Gastrocnemius medialis (tissue), 4 donors: ENCODE measurements at regions not wholly inside any gene's neighbourhood (a gene's known extent, or its start where the extent isn't known, plus 50 kb on each side); places are given as distances from the start of the nearest gene placed in this dataset.

Experiments
- ATAC-seq, 2 donors: fragments of 150-250 bp; one replicate each; pipeline ENCODE4 v1.9.1; 2016
- DNase-seq, 2 donors: peaks; one replicate each; pipeline ENCODE4 v3.0.0-alpha.2; 2019
- H3K27ac ChIP-seq, 4 donors: fragments of 200-600 bp; sonication (generic); 1 replicate in 1 of 4; 2 replicates in 3 of 4; pipeline ENCODE4 v1.5.1; 2016 to 2018; ENCODE audit warnings: mild to moderate bottlenecking in 2 of 4, moderate library complexity in 1 of 4
- H3K27me3 ChIP-seq, 3 donors: fragments of 200-600 bp; sonication (generic) in 2 of 3; 1 replicate in 1 of 3; 2 replicates in 2 of 3; pipeline versions ENCODE4 v1.5.1 to v1.6.0; 2016 to 2019; ENCODE audit warnings: mild to moderate bottlenecking in 1 of 3, moderate library complexity in 1 of 3
- H3K36me3 ChIP-seq, 2 donors: fragments of 200-600 bp; sonication (generic) in 1 of 2; one replicate each; pipeline ENCODE4 v1.5.1; 2017 to 2018
- H3K4me1 ChIP-seq, 2 donors: fragments of 200-600 bp; sonication (generic) in 1 of 2; one replicate each; pipeline ENCODE4 v1.5.1; 2016 to 2017; ENCODE audit warnings: mild to moderate bottlenecking in 2 of 2
- H3K4me3 ChIP-seq, 4 donors: fragments of 200-600 bp; sonication (generic) in 3 of 4; 1 replicate in 1 of 4; 2 replicates in 3 of 4; pipeline ENCODE4 v1.5.1; 2016 to 2019; ENCODE audit warnings: mild to moderate bottlenecking in 2 of 4
- H3K9me3 ChIP-seq, 3 donors: fragments of 200-600 bp; sonication (generic) in 2 of 3; 1 replicate in 1 of 3; 2 replicates in 2 of 3; pipeline ENCODE4 v1.5.1; 2016 to 2019
- CTCF ChIP-seq, 5 experiments: fragments of 450-650 bp in 3 of 5; fragments of 200-600 bp in 2 of 5; sonication (generic) in 2 of 5; IDR thresholded peaks in 4 of 5; conservative IDR thresholded peaks in 1 of 5; 1 replicate in 4 of 5; 2 replicates in 1 of 5; pipeline ENCODE4 v1.5.1; 2016 to 2019; ENCODE audit warnings: antibody characterized with exemption in 5 of 5, mild to moderate bottlenecking in 3 of 5, moderate library complexity in 3 of 5
- POLR2A ChIP-seq, 2 donors: fragments of 450-650 bp; IDR thresholded peaks; one replicate each; pipeline ENCODE4 v1.6.1; 2017; ENCODE audit warnings: antibody characterized with exemption in 2 of 2, mild to moderate bottlenecking in 2 of 2, moderate library complexity in 2 of 2
- in situ Hi-C, 4 donors: fragments of 200-750 bp; cut with MboI; loops; one replicate each; pipeline versions ENCODE4 v1.15.0 to v1.8.0; 2017; ENCODE audit warnings: low sequenced_read_pairs in 4 of 4
- intact Hi-C: fragments of 100-400 bp; cut with DNase I; formaldehyde crosslinking; loops from one replicate; pipeline ENCODE4 v1.15.1; 2023; ENCODE audit warnings: low total_unique reads

- DNase-seq (peak in 1 of 2 donors; percentile 39), ATAC-seq (peak in 1 of 2 donors; percentile 81)
- Histone ChIP-seq H3K36me3 (no peaks in the 10 kb centered on the region), H3K9me3 (no peaks in the 10 kb centered on the region), H3K27me3 (no peaks in the 10 kb centered on the region), H3K4me1 (no peaks in the 10 kb centered on the region), H3K27ac (no peak overlapping the region), H3K4me3 (no peak overlapping the region)
- no peak for TF ChIP-seq CTCF (IDR thresholded peaks at IDR 0.05 in 4 of 5, conservative IDR thresholded peaks at IDR 0.05 in 1 of 5)
- TF ChIP-seq POLR2A (IDR thresholded peaks at IDR 0.05): no peak
- intact Hi-C loops: no loop called here
- in situ Hi-C loops: no loop called here
These were observed 503.4 kb downstream of the NFIB start for GRCh38 chr9:13810510-13810909.

GRCh38 chr9:13809401-13809800, 504.5 kb downstream of the NFIB start:
- in situ Hi-C loops: no loop called here
- intact Hi-C loops: no loop called here
- Histone ChIP-seq H3K4me3 (no peak overlapping the region), H3K36me3 (no peaks in the 10 kb centered on the region), H3K27ac (no peak overlapping the region), H3K4me1 (no peaks in the 10 kb centered on the region), H3K9me3 (no peaks in the 10 kb centered on the region), H3K27me3 (no peaks in the 10 kb centered on the region)
- DNase-seq (no peak), ATAC-seq (no peak)
- TF ChIP-seq CTCF (IDR thresholded peaks at IDR 0.05 in 4 of 5, conservative IDR thresholded peaks at IDR 0.05 in 1 of 5): no peak
- no peak for TF ChIP-seq POLR2A (IDR thresholded peaks at IDR 0.05)

GRCh38 chr9:13807118-13807517, 506.8 kb downstream of the NFIB start:
- ATAC-seq (no peak), DNase-seq (no peak)
- TF ChIP-seq CTCF (IDR thresholded peaks at IDR 0.05 in 4 of 5, conservative IDR thresholded peaks at IDR 0.05 in 1 of 5) (no peak), POLR2A (IDR thresholded peaks at IDR 0.05) (no peak)
- intact Hi-C loops (no loop called here), in situ Hi-C loops (no loop called here)
- Histone ChIP-seq H3K9me3 (no peaks in the 10 kb centered on the region), H3K27me3 (no peaks in the 10 kb centered on the region), H3K36me3 (no peaks in the 10 kb centered on the region), H3K4me3 (no peak overlapping the region), H3K4me1 (no peaks in the 10 kb centered on the region), H3K27ac (no peak overlapping the region)

GRCh38 chr9:13806714-13807113, 507.2 kb downstream of the NFIB start:
- no peaks in the 10 kb centered on the region for H3K27me3 ChIP-seq
- no peaks in the 10 kb centered on the region for H3K36me3 ChIP-seq
- no peaks in the 10 kb centered on the region for H3K4me1 ChIP-seq
- TF ChIP-seq POLR2A (IDR thresholded peaks at IDR 0.05) (no peak), CTCF (IDR thresholded peaks at IDR 0.05 in 4 of 5, conservative IDR thresholded peaks at IDR 0.05 in 1 of 5) (no peak)
- in situ Hi-C loops (no loop called here), intact Hi-C loops (no loop called here)
- no peaks in the 10 kb centered on the region for H3K9me3 ChIP-seq
- no peak for ATAC-seq
- no peak overlapping the region for H3K27ac ChIP-seq
- H3K4me3 ChIP-seq: no peak overlapping the region
- no peak for DNase-seq

GRCh38 chr9:13805546-13805945, 508.4 kb downstream of the NFIB start:
- no peak for ATAC-seq
- no peak overlapping the region for H3K4me3 ChIP-seq
- DNase-seq: no peak
- no peak overlapping the region for H3K27ac ChIP-seq
- H3K36me3 ChIP-seq: no peaks in the 10 kb centered on the region
- in situ Hi-C loops: no loop called here
- TF ChIP-seq POLR2A (IDR thresholded peaks at IDR 0.05): no peak
- no peaks in the 10 kb centered on the region for H3K4me1 ChIP-seq
- intact Hi-C loops: no loop called here
- H3K9me3 ChIP-seq: no peaks in the 10 kb centered on the region
- no peaks in the 10 kb centered on the region for H3K27me3 ChIP-seq
